Neural crest cell (in vitro differentiated cells): ENCODE measurements at regions not wholly inside any gene's neighbourhood (a gene's known extent, or its start where the extent isn't known, plus 50 kb on each side); places are given as distances from the start of the nearest gene placed in this dataset.

Experiments
- DNase-seq: peaks from one replicate; pipeline ENCODE4 v3.0.0; 2021; ENCODE audit warnings: low read depth, mixed read lengths, low spot score
- H3K27ac Mint-ChIP-seq: one replicate; pipeline ENCODE4 v1.8.0; 2021; ENCODE audit warnings: mild to moderate bottlenecking, mixed read lengths; ENCODE audit not compliant: unreplicated experiment
- H3K27me3 Mint-ChIP-seq: 2 replicates; pipeline ENCODE4 v1.8.0; 2021; ENCODE audit warnings: low read depth, mild to moderate bottlenecking, mixed read lengths
- H3K36me3 Mint-ChIP-seq: 2 replicates; pipeline ENCODE4 v1.8.0; 2021; ENCODE audit warnings: low read depth, mild to moderate bottlenecking, mixed read lengths
- H3K4me1 Mint-ChIP-seq: 2 replicates; pipeline ENCODE4 v1.8.0; 2021; ENCODE audit warnings: mixed read lengths
- H3K4me3 Mint-ChIP-seq: one replicate; pipeline ENCODE4 v1.8.0; 2021; ENCODE audit warnings: mild to moderate bottlenecking, mixed read lengths
- H3K9me3 Mint-ChIP-seq: 2 replicates; pipeline ENCODE4 v1.8.0; 2021; ENCODE audit warnings: mixed read lengths
- TF ChIP-seq, protein P1 (sequence below): fragments of 200-600 bp; sonication (generic); conservative IDR thresholded peaks from 2 replicates; pipeline ENCODE4 v1.5.0; 2021; ENCODE audit warnings: antibody characterized with exemption, mild to moderate bottlenecking

DNA sequence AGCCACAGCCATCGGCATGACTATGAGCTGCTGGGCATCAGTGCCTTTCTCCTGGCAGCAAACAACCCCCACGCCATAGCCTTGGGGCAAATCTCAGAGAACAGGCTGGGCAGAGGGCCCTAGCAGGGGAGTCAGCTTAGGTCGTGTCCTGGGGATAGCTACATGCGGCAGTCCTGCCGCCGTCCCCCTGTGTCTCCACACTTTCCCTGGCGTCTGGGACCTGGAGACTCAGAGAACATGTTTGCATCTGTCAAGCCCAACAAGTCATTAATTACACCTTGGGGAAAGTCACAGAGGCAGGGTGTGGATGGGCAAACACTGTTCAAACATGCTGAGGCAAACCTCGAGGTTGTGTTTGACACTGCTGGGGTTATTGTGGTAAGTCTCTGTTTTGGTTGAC, 123.6 kb downstream of the C5orf15 start:
- H3K27me3 Mint-ChIP-seq, result no peaks in the 10 kb centered on the region
- peaks cover 8% of the 10 kb centered on the region for H3K4me1 Mint-ChIP-seq
- no peaks in the 10 kb centered on the region for H3K36me3 Mint-ChIP-seq
- TF ChIP-seq, protein P1, sequence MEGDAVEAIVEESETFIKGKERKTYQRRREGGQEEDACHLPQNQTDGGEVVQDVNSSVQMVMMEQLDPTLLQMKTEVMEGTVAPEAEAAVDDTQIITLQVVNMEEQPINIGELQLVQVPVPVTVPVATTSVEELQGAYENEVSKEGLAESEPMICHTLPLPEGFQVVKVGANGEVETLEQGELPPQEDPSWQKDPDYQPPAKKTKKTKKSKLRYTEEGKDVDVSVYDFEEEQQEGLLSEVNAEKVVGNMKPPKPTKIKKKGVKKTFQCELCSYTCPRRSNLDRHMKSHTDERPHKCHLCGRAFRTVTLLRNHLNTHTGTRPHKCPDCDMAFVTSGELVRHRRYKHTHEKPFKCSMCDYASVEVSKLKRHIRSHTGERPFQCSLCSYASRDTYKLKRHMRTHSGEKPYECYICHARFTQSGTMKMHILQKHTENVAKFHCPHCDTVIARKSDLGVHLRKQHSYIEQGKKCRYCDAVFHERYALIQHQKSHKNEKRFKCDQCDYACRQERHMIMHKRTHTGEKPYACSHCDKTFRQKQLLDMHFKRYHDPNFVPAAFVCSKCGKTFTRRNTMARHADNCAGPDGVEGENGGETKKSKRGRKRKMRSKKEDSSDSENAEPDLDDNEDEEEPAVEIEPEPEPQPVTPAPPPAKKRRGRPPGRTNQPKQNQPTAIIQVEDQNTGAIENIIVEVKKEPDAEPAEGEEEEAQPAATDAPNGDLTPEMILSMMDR, result no peak
- H3K4me3 Mint-ChIP-seq, result no peak overlapping the region
- no peak for DNase-seq
- H3K27ac Mint-ChIP-seq, result no peak overlapping the region
- no peaks in the 10 kb centered on the region for H3K9me3 Mint-ChIP-seq

DNA sequence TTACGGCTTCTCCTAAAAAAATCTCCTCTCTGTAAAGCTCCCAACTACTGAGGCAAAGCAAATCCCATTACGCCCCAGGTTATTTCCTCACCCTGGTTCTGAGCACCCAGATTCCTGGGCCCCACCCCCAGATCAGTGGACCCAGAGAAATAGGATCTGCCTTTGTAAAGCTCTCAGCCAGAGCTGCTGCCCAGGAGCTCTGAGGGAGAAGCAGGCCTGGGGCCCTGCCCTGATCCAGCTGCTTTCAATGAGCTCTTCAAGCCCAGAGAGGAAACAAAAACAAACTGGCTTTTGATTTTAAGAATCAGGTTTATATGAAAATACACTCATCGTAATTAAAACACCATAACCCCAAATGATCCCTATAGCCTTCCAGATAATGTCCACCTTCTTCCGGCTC, 124.5 kb downstream of the C5orf15 start:
- no peak for DNase-seq
- H3K9me3 Mint-ChIP-seq, result no peaks in the 10 kb centered on the region
- no peaks in the 10 kb centered on the region for H3K36me3 Mint-ChIP-seq
- H3K4me1 Mint-ChIP-seq, result peaks cover 11% of the 10 kb centered on the region
- H3K4me3 Mint-ChIP-seq, result no peak overlapping the region
- no peaks in the 10 kb centered on the region for H3K27me3 Mint-ChIP-seq
- no peak overlapping the region for H3K27ac Mint-ChIP-seq
- TF ChIP-seq, protein P1, result no peak

DNA sequence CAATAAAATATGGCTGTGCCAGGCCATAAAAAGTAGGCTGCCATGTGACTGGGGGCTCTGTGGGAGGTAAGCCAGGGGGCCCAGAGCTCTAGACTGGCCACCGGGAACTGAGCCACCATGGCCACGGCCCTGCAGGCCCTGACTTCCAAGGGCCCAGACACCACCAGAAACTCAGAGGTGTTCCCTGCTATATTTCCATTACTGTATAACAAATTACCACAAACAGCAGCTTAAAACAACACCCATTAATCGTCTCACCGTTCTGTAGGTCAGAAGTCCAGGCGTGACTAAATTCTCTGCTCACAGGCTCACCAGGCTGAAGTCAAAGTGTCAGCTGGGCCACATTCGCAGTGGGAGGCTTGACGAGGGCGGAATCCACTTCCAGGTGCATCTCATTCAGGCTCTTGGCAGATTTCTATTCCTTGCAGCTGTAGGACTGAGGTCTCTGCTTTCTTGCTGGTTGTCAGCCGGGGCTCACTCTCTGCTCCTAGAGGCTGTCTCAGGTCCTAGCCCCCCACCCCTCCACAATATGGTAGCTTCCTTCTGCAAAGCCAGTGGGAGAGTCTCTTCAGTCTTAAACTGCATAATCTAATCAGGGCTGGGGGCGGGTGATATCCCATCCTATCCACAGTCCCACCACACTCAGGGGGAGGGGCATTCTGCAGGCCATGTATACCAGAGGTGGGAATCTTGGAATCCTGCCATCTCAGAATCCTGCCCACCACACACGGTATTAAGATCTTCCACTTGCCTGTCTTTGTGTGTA, 125.4 kb downstream of the C5orf15 start:
- TF ChIP-seq, protein P1, result no peak
- Mint-ChIP-seq H3K36me3 (no peaks in the 10 kb centered on the region), H3K27me3 (no peaks in the 10 kb centered on the region), H3K9me3 (no peaks in the 10 kb centered on the region), H3K4me1 (peaks cover 8% of the 10 kb centered on the region), H3K4me3 (no peak overlapping the region), H3K27ac (no peak overlapping the region)
- no peak for DNase-seq

DNA sequence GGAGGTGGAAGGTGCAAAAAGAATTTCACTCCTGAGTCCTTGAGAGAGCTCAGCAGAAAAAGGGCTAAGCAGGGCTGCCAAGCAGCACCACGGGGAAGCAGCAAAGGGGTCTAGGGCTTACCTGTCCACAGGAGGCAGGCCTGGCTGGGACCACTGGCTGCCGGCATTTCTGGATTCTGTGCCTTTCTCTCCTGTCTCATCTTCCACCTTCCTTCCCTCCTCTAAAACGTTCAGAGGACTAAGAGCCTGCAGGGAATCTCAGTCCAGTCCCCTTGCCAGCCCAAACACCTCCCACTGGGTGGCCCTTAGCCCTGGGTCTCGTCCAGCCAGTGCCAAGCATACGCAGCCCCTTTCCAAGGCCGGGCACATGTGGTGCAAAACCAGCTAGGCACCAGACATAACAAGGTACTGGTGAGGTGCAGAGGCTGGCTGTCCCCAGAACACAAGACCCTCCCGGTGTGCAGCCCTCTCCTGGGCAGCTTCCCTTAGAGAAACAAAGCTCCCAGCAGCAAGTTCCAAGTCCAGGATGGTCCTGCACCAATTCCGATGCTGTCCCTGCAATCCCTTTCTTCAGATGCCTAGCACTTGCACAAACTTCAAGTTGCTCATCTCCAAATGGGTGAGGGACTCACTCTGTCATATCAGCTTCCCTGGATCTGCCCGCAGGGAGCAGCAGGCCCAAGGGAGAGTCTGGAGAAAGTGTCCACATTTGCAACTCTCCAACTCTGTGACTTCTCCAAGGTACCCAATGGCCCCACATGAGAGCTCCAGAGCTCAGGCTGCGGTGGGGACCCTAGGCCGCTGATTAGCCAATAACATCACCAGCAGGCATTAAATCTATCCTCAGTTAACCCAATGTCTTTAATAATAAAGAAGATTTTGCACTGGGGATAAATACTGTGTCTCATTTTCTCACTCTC, 126.3 kb downstream of the C5orf15 start:
- peaks cover 2% of the 10 kb centered on the region for H3K9me3 Mint-ChIP-seq
- no peak for DNase-seq
- no peak overlapping the region for H3K4me3 Mint-ChIP-seq
- TF ChIP-seq, protein P1, result no peak
- H3K27me3 Mint-ChIP-seq, result no peaks in the 10 kb centered on the region
- no peak overlapping the region for H3K27ac Mint-ChIP-seq
- no peaks in the 10 kb centered on the region for H3K36me3 Mint-ChIP-seq
- H3K4me1 Mint-ChIP-seq, result peaks cover 7% of the 10 kb centered on the region

DNA sequence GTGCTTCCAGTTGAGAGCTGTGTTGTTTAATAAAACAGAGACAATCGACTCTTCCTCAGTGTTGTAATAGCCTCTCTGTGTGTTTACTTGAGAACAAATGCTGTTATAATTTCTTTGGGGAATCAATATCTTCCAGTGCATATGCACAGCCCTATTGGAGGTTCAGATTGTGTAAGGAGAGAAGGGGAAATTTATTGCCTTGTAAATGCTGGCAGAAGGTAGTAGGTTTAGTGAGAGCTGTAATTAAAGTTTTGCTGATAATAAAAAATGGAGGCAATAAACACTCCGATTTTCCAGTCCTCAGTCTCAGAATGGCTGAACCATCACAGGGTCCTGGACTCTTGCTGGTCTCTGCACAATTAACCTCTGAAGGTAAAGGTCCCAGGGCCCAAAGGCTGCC, 128.3 kb downstream of the C5orf15 start:
- no peaks in the 10 kb centered on the region for H3K36me3 Mint-ChIP-seq
- peaks cover 2% of the 10 kb centered on the region for H3K27me3 Mint-ChIP-seq
- no peak overlapping the region for H3K27ac Mint-ChIP-seq
- no peak for DNase-seq
- peaks cover 7% of the 10 kb centered on the region for H3K4me1 Mint-ChIP-seq
- TF ChIP-seq, protein P1, result no peak
- peaks cover 9% of the 10 kb centered on the region for H3K9me3 Mint-ChIP-seq
- no peak overlapping the region for H3K4me3 Mint-ChIP-seq
